Activated CD8-positive, alpha-beta T cell treated with anti-CD3 and anti-CD28 coated beads for 36 hours (primary cell): ENCODE measurements at regions not wholly inside any gene's neighbourhood (a gene's known extent, or its start where the extent isn't known, plus 50 kb on each side); places are given as distances from the start of the nearest gene placed in this dataset.
"Not testable (repeated sequence)": the region's sequence is repeated elsewhere in the genome, so short reads cannot be mapped to it uniquely, and the experiment has no call there.

Experiments
- ATAC-seq: fragments of 200-7000 bp; cut with Tn5 transposase; one replicate; pipeline ENCODE4 v1.10.0; 2021; ENCODE audit warnings: mild to moderate bottlenecking, moderate library complexity
- CTCF ChIA-PET: fragments of 350-600 bp; sonication (Branson Sonifier 250); formaldehyde crosslinking; loops from one replicate; lab custom pipeline; 2021; ENCODE audit warnings: antibody characterized with exemption; lab: Charles Lee
- POLR2A ChIA-PET: fragments of 350-600 bp; sonication (Branson Sonifier 250); formaldehyde crosslinking; loops from one replicate; lab custom pipeline; 2021; ENCODE audit warnings: antibody characterized with exemption; lab: Charles Lee
- DNase-seq: peaks from one replicate; pipeline ENCODE4 v3.0.0-alpha.2; 2020
- H3K27ac Mint-ChIP-seq: one replicate; pipeline ENCODE4 v1.8.0; 2021; ENCODE audit warnings: mild to moderate bottlenecking, mixed read lengths
- H3K27me3 Mint-ChIP-seq: one replicate; pipeline ENCODE4 v1.8.0; 2021; ENCODE audit warnings: mixed read lengths
- H3K36me3 Mint-ChIP-seq: one replicate; pipeline ENCODE4 v1.8.0; 2021; ENCODE audit warnings: low read depth, mixed read lengths
- H3K4me1 Mint-ChIP-seq: one replicate; pipeline ENCODE4 v1.8.0; 2021; ENCODE audit warnings: low read depth, mixed read lengths
- H3K4me3 Mint-ChIP-seq: one replicate; pipeline ENCODE4 v1.8.0; 2021; ENCODE audit warnings: mild to moderate bottlenecking, moderate library complexity, mixed read lengths
- H3K9me3 Mint-ChIP-seq: one replicate; pipeline ENCODE4 v1.8.0; 2021; ENCODE audit warnings: mixed read lengths
- intact Hi-C: fragments of 100-400 bp; cut with micrococcal nuclease; formaldehyde crosslinking; loops from one replicate; pipeline ENCODE4 v1.10.0; 2022

- H3K4me1 Mint-ChIP-seq, ATAC-seq, H3K27me3 Mint-ChIP-seq, POLR2A ChIA-PET, H3K4me3 Mint-ChIP-seq, CTCF ChIA-PET, H3K36me3 Mint-ChIP-seq, H3K27ac Mint-ChIP-seq, intact Hi-C loops, H3K9me3 Mint-ChIP-seq: not testable (repeated sequence)
- peak; percentile 62 for DNase-seq
Measured at GRCh38 chr9:65223986-65224385, 61.0 kb downstream of the FOXD4L5 start.

DNA sequence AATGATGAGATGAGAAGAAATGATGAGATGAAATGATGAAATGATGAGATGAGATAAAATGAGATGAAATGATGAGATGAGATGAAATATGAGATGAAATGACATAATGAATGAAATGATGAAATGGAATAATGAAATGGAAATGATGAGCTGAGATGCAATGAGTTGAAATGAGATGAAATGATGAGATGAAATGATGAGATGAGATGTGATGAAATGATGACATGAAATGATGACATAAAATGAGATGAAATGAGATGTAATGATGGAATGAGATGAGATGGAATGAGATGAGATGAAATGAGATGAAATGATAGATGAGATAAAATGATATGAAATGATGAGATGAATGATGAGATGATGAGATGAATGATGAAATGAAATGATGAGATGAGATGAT is 76.2 kb downstream of the FOXD4L5 start:
- H3K27ac Mint-ChIP-seq, CTCF ChIA-PET, H3K9me3 Mint-ChIP-seq, DNase-seq, H3K4me3 Mint-ChIP-seq, ATAC-seq, POLR2A ChIA-PET, H3K27me3 Mint-ChIP-seq, H3K36me3 Mint-ChIP-seq, H3K4me1 Mint-ChIP-seq, intact Hi-C loops: not testable (repeated sequence)

DNA sequence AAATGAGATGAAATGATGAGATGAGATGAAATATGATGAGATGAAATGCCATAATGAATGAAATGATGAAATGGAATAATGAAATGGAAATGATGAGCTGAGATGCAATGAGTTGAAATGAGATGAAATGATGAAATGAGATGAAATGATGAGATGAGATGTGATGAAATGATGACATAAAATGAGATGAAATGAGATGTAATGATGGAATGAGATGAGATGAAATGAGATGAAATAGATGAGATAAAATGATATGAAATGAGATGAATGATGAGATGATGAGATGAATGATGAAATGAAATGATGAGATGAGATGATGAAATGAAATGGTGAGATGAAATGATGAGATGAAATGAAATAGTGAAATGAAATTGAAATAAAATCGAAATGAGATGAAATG is 77.7 kb downstream of the FOXD4L5 start:
- H3K4me1 Mint-ChIP-seq, H3K36me3 Mint-ChIP-seq, intact Hi-C loops, H3K4me3 Mint-ChIP-seq, H3K27me3 Mint-ChIP-seq, DNase-seq, CTCF ChIA-PET, POLR2A ChIA-PET, H3K27ac Mint-ChIP-seq, ATAC-seq, H3K9me3 Mint-ChIP-seq: not testable (repeated sequence)

DNA sequence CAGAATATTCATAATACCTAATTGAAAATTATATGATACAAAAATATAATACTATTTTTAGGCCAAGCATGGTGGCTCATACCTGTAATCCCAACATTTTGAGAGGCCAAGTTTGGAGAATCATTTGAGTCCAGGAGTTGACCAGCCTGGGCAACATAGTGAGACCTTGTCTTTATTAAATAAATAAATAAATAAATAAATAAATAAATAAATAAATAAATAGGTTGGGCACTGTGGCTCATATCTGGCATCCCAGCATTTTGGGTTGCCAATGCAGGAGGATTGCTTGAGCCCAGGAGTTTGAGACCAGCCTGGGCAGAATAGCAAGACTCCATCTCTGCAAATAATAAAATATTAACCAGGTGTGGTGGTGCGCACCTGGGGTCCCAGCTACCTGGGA is 79.2 kb downstream of the FOXD4L5 start:
- intact Hi-C loops, H3K36me3 Mint-ChIP-seq, H3K9me3 Mint-ChIP-seq, CTCF ChIA-PET, POLR2A ChIA-PET, H3K27ac Mint-ChIP-seq, H3K4me1 Mint-ChIP-seq, H3K27me3 Mint-ChIP-seq, DNase-seq, H3K4me3 Mint-ChIP-seq, ATAC-seq: not testable (repeated sequence)

- ATAC-seq, H3K4me1 Mint-ChIP-seq, H3K9me3 Mint-ChIP-seq, H3K4me3 Mint-ChIP-seq, H3K27me3 Mint-ChIP-seq, POLR2A ChIA-PET, intact Hi-C loops, DNase-seq, CTCF ChIA-PET, H3K27ac Mint-ChIP-seq, H3K36me3 Mint-ChIP-seq: not testable (repeated sequence)
Measured at GRCh38 chr9:65195781-65196180, 89.2 kb downstream of the FOXD4L5 start.

DNA sequence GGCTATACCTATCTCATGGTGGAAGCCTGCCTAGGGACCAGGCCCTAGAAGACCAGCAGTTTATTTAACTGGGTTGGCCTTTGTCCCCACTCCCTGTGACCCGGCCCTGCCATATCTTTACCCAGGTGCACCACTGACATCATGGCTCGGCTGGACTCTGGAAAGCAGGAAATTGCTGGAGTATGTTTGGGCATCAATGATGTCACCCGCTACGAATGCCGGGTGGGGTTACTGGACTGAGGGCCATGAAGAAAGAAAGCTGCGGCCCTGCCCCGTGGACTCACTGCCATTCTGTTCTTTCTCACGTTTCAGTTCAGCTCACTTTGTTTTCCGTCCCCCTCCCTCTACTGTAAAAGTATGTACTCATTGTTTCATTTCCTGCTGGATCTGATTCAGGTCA is 129.1 kb downstream of the FOXD4L5 start:
- H3K9me3 Mint-ChIP-seq, ATAC-seq, CTCF ChIA-PET, intact Hi-C loops, H3K36me3 Mint-ChIP-seq, H3K27ac Mint-ChIP-seq, POLR2A ChIA-PET, H3K27me3 Mint-ChIP-seq, H3K4me1 Mint-ChIP-seq, H3K4me3 Mint-ChIP-seq: not testable (repeated sequence)
- DNase-seq: peak; percentile 0
